PFSK-1 (cell line): ENCODE measurements at regions not wholly inside any gene's neighbourhood (a gene's known extent, or its start where the extent isn't known, plus 50 kb on each side); places are given as distances from the start of the nearest gene placed in this dataset.

Source experiments
- FOXP2 ChIP-seq: optimal IDR thresholded peaks from 2 replicates; pipeline ENCODE3; 2011; ENCODE audit warnings: borderline replicate concordance, control low read depth, inconsistent platforms; ENCODE audit not compliant: insufficient read depth; ENCODE audit errors: extremely low read length, extremely low read depth
- POLR2AphosphoS5 ChIP-seq: IDR thresholded peaks from 2 replicates; pipeline ENCODE4 v1.6.1; 2012; ENCODE audit warnings: low read depth, mild to moderate bottlenecking, control low read depth, low read length, moderate library complexity
- REST ChIP-seq, 2 experiments: IDR thresholded peaks; 2 replicates each; pipeline versions ENCODE4 v1.6.1 to v1.8.0; 2011 to 2012; ENCODE audit warnings: low read depth in 2 of 2, low read length in 2 of 2, control low read depth in 1 of 2, inconsistent platforms in 1 of 2, mild to moderate bottlenecking in 1 of 2, moderate library complexity in 1 of 2; ENCODE audit not compliant: insufficient read depth in 1 of 2
- SIN3A ChIP-seq: IDR thresholded peaks from 2 replicates; pipeline ENCODE4 v1.6.1; 2012; ENCODE audit warnings: mild to moderate bottlenecking, low read length, moderate library complexity, borderline replicate concordance; ENCODE audit not compliant: insufficient read depth
- TAF1 ChIP-seq: IDR thresholded peaks from 2 replicates; pipeline ENCODE4 v1.6.1; 2012; ENCODE audit warnings: low read length, control low read depth, borderline replicate concordance; ENCODE audit not compliant: insufficient read depth

GRCh38 chr10:4399556-4399955 is 426.5 kb upstream of the AKR1E2 start:
- no peak for TF ChIP-seq SIN3A
- TF ChIP-seq POLR2AphosphoS5: no peak
- no peak for TF ChIP-seq FOXP2
- no peak for TF ChIP-seq REST (IDR thresholded peaks at IDR 0.05; ENCODE audit: insufficient read depth in 1 of 2, low read depth in 2 of 2, low read length in 2 of 2)
- TF ChIP-seq TAF1: no peak

GRCh38 chr10:4398602-4399001 is 427.4 kb upstream of the AKR1E2 start:
- no peak for TF ChIP-seq REST (IDR thresholded peaks at IDR 0.05; ENCODE audit: insufficient read depth in 1 of 2, low read depth in 2 of 2, low read length in 2 of 2)
- TF ChIP-seq FOXP2: no peak
- TF ChIP-seq POLR2AphosphoS5: no peak
- no peak for TF ChIP-seq SIN3A
- no peak for TF ChIP-seq TAF1

- TF ChIP-seq REST (IDR thresholded peaks at IDR 0.05; ENCODE audit: insufficient read depth in 1 of 2, low read depth in 2 of 2, low read length in 2 of 2): no peak
- no peak for TF ChIP-seq TAF1
- no peak for TF ChIP-seq FOXP2
- no peak for TF ChIP-seq SIN3A
- no peak for TF ChIP-seq POLR2AphosphoS5
Measured at GRCh38 chr10:4397337-4397736, 428.7 kb upstream of the AKR1E2 start.

GRCh38 chr10:4396401-4397283 is 429.4 kb upstream of the AKR1E2 start:
- TF ChIP-seq SIN3A (no peak), FOXP2 (no peak), POLR2AphosphoS5 (no peak), REST (IDR thresholded peaks at IDR 0.05; ENCODE audit: insufficient read depth in 1 of 2, low read depth in 2 of 2, low read length in 2 of 2) (no peak), TAF1 (no peak)

- TF ChIP-seq SIN3A (no peak), TAF1 (no peak), REST (IDR thresholded peaks at IDR 0.05; ENCODE audit: insufficient read depth in 1 of 2, low read depth in 2 of 2, low read length in 2 of 2) (no peak), POLR2AphosphoS5 (no peak), FOXP2 (no peak)
Measured at GRCh38 chr10:4395731-4396130, 430.3 kb upstream of the AKR1E2 start.
